Trophoblast cell (in vitro differentiated cells and primary cell): ENCODE measurements at regions not wholly inside any gene's neighbourhood (a gene's known extent, or its start where the extent isn't known, plus 50 kb on each side); places are given as distances from the start of the nearest gene placed in this dataset.

Source experiments
- DNase-seq, 2 donors: peaks; one replicate each; pipeline ENCODE4 v3.0.0-alpha.2; 2016
- H2AFZ ChIP-seq: 2 replicates; pipeline ENCODE4 v1.6.1; 2013; ENCODE audit warnings: low read length, moderate library complexity, mild to moderate bottlenecking; ENCODE audit not compliant: insufficient read depth, poor library complexity
- H2AK5ac ChIP-seq: 2 replicates; pipeline ENCODE4 v1.6.1; 2013; ENCODE audit warnings: mild to moderate bottlenecking, low read length
- H2BK120ac ChIP-seq: 2 replicates; pipeline ENCODE4 v1.6.1; 2013; ENCODE audit warnings: low read length, mild to moderate bottlenecking, moderate library complexity; ENCODE audit not compliant: insufficient read depth, poor library complexity
- H2BK12ac ChIP-seq: 2 replicates; pipeline ENCODE4 v1.6.1; 2013; ENCODE audit warnings: mild to moderate bottlenecking, low read length, moderate library complexity
- H2BK5ac ChIP-seq: 2 replicates; pipeline ENCODE4 v1.6.1; 2013; ENCODE audit warnings: low read length, low read depth, moderate library complexity, mild to moderate bottlenecking; ENCODE audit not compliant: poor library complexity
- H3K14ac ChIP-seq: 2 replicates; pipeline ENCODE4 v1.6.1; 2013; ENCODE audit warnings: mild to moderate bottlenecking, low read length
- H3K18ac ChIP-seq: 2 replicates; pipeline ENCODE4 v1.6.1; 2013; ENCODE audit warnings: mild to moderate bottlenecking, low read length
- H3K23ac ChIP-seq: 2 replicates; pipeline ENCODE4 v1.6.1; 2013; ENCODE audit warnings: low read length
- H3K27ac ChIP-seq: 2 replicates; pipeline ENCODE4 v1.5.1; 2013; ENCODE audit warnings: low read depth, mild to moderate bottlenecking, inconsistent platforms, low read length, moderate library complexity
- H3K27me3 ChIP-seq: 2 replicates; pipeline ENCODE4 v1.6.1; 2013; ENCODE audit warnings: inconsistent platforms, mild to moderate bottlenecking, low read length, moderate library complexity; ENCODE audit not compliant: insufficient read depth
- H3K36me3 ChIP-seq, 2 experiments: 1 replicate in 1 of 2; 2 replicates in 1 of 2; pipeline ENCODE4 v1.6.1; 2013; ENCODE audit warnings: low read length in 2 of 2, mild to moderate bottlenecking in 2 of 2, moderate library complexity in 1 of 2; ENCODE audit not compliant: insufficient read depth in 2 of 2, control insufficient read depth in 1 of 2
- H3K4ac ChIP-seq: 2 replicates; pipeline ENCODE4 v1.6.1; 2013; ENCODE audit warnings: low read depth, mild to moderate bottlenecking, low read length, moderate library complexity
- H3K4me1 ChIP-seq, 2 experiments: 1 replicate in 1 of 2; 2 replicates in 1 of 2; pipeline ENCODE4 v1.6.1; 2013; ENCODE audit warnings: low read length in 2 of 2, mild to moderate bottlenecking in 2 of 2, moderate library complexity in 1 of 2; ENCODE audit not compliant: insufficient read depth in 2 of 2, control insufficient read depth in 1 of 2
- H3K4me2 ChIP-seq: 2 replicates; pipeline ENCODE4 v1.6.1; 2013; ENCODE audit warnings: inconsistent platforms, mild to moderate bottlenecking, low read length, moderate library complexity
- H3K4me3 ChIP-seq: 2 replicates; pipeline ENCODE4 v1.5.1; 2013; ENCODE audit warnings: mild to moderate bottlenecking, low read depth, low read length, inconsistent platforms
- H3K79me1 ChIP-seq: one replicate; pipeline ENCODE4 v1.6.1; 2013; ENCODE audit warnings: low read length
- H3K79me2 ChIP-seq: 2 replicates; pipeline ENCODE4 v1.6.1; 2013; ENCODE audit warnings: low read length, mild to moderate bottlenecking; ENCODE audit not compliant: control insufficient read depth, insufficient read depth, poor library complexity
- H3K9ac ChIP-seq: 2 replicates; pipeline ENCODE4 v1.6.1; 2013; ENCODE audit warnings: mild to moderate bottlenecking, low read length
- H3K9me3 ChIP-seq: 2 replicates; pipeline ENCODE4 v1.6.1; 2013; ENCODE audit warnings: low read depth, mild to moderate bottlenecking, control low read depth, inconsistent platforms, low read length; ENCODE audit not compliant: insufficient read depth
- H4K12ac ChIP-seq: 2 replicates; pipeline ENCODE4 v1.6.1; 2013; ENCODE audit warnings: low read depth, mild to moderate bottlenecking, low read length, moderate library complexity
- H4K8ac ChIP-seq: 2 replicates; pipeline ENCODE4 v1.6.1; 2013; ENCODE audit warnings: low read depth, mild to moderate bottlenecking, low read length, moderate library complexity
- H4K91ac ChIP-seq: one replicate; pipeline ENCODE4 v1.6.1; 2013; ENCODE audit warnings: low read depth, mild to moderate bottlenecking, low read length, moderate library complexity
- WGBS: extraction: QIAGEN DNeasy Blood & Tissue Kit; methylation state at CpG from one replicate; pipeline ENCODE4 v1.1.7; 2013; ENCODE audit warnings: missing lambda C conversion rate; ENCODE audit not compliant: insufficient read length, insufficient coverage; ENCODE audit errors: extremely low coverage; 5-methylcytosine and 5-hydroxymethylcytosine counted together

GRCh38 chr5:94024101-94024500 is 282.7 kb upstream of the POU5F2 start:
- Histone ChIP-seq H3K14ac (no peak overlapping the region), H2AFZ (no peak overlapping the region), H2AK5ac (no peak overlapping the region), H3K4ac (no peak overlapping the region), H3K36me3 (no peaks in the 10 kb centered on the region), H3K79me1 (peaks cover 5% of the 10 kb centered on the region), H3K9ac (no peak overlapping the region), H2BK120ac (no peak overlapping the region), H3K79me2 (no peaks in the 10 kb centered on the region), H3K27me3 (no peaks in the 10 kb centered on the region), H3K4me1 (peaks cover 3 to 7% of the 10 kb centered on the region in 2 experiments), H4K8ac (no peak overlapping the region), H2BK5ac (no peak overlapping the region), H2BK12ac (no peak overlapping the region), H3K23ac (no peak overlapping the region), H3K4me3 (no peak overlapping the region), H3K4me2 (no peak overlapping the region), H3K18ac (no peak overlapping the region), H3K27ac (no peak overlapping the region), H4K91ac (no peak overlapping the region), H4K12ac (no peak overlapping the region), H3K9me3 (no peaks in the 10 kb centered on the region)
- WGBS = no CpG with 5 or more reads among the region's 1 CpG
- DNase-seq = no peak

GRCh38 chr5:94021246-94021645 is 279.8 kb upstream of the POU5F2 start:
- Histone ChIP-seq H3K4me2 (no peak overlapping the region), H3K9me3 (no peaks in the 10 kb centered on the region), H4K12ac (no peak overlapping the region), H3K4ac (no peak overlapping the region), H3K36me3 (no peaks in the 10 kb centered on the region), H3K14ac (no peak overlapping the region), H3K9ac (no peak overlapping the region), H3K18ac (no peak overlapping the region), H2AFZ (no peak overlapping the region), H2BK12ac (no peak overlapping the region), H3K79me2 (no peaks in the 10 kb centered on the region), H2BK120ac (no peak overlapping the region), H3K79me1 (no peaks in the 10 kb centered on the region), H3K4me3 (no peak overlapping the region), H2AK5ac (no peak overlapping the region), H2BK5ac (no peak overlapping the region), H3K23ac (no peak overlapping the region), H3K27ac (no peak overlapping the region), H3K4me1 (no peaks in the 10 kb centered on the region), H4K91ac (no peak overlapping the region), H3K27me3 (no peaks in the 10 kb centered on the region), H4K8ac (no peak overlapping the region)
- no peak for DNase-seq
- WGBS = no CpG with 5 or more reads among the region's 2 CpGs

- Histone ChIP-seq H3K79me2 (no peaks in the 10 kb centered on the region), H3K9me3 (no peaks in the 10 kb centered on the region), H4K12ac (no peak overlapping the region), H3K4me2 (no peak overlapping the region), H3K14ac (no peak overlapping the region), H3K18ac (no peak overlapping the region), H3K27ac (no peak overlapping the region), H2BK120ac (no peak overlapping the region), H3K27me3 (no peaks in the 10 kb centered on the region), H2AK5ac (no peak overlapping the region), H3K23ac (no peak overlapping the region), H2BK5ac (no peak overlapping the region), H2AFZ (no peak overlapping the region), H3K36me3 (no peaks in the 10 kb centered on the region), H4K91ac (no peak overlapping the region), H3K9ac (no peak overlapping the region), H2BK12ac (no peak overlapping the region), H3K79me1 (no peaks in the 10 kb centered on the region), H3K4me1 (no peaks in the 10 kb centered on the region), H4K8ac (no peak overlapping the region), H3K4ac (no peak overlapping the region), H3K4me3 (no peak overlapping the region)
- no peak for DNase-seq
- no CpG with 5 or more reads among the region's 2 CpGs for WGBS
Measured at GRCh38 chr5:94017579-94017978, 276.2 kb upstream of the POU5F2 start.

- no peak overlapping the region for H2BK120ac ChIP-seq
- no CpG with 5 or more reads among the region's 1 CpG for WGBS
Measured at GRCh38 chr5:94010814-94011213, 269.4 kb upstream of the POU5F2 start.

More at GRCh38 chr5:94010814-94011213, 269.4 kb upstream of the POU5F2 start:
- Histone ChIP-seq H4K8ac (no peak overlapping the region), H4K91ac (no peak overlapping the region), H3K79me1 (peaks cover 1% of the 10 kb centered on the region), H2BK12ac (no peak overlapping the region), H3K27ac (no peak overlapping the region), H2AFZ (no peak overlapping the region), H2AK5ac (no peak overlapping the region), H3K36me3 (no peaks in the 10 kb centered on the region), H3K9me3 (no peaks in the 10 kb centered on the region), H3K4me3 (no peak overlapping the region), H3K23ac (no peak overlapping the region), H3K14ac (no peak overlapping the region), H3K27me3 (no peaks in the 10 kb centered on the region), H3K4ac (no peak overlapping the region), H3K9ac (no peak overlapping the region), H3K4me2 (no peak overlapping the region), H3K18ac (no peak overlapping the region), H3K79me2 (no peaks in the 10 kb centered on the region), H4K12ac (no peak overlapping the region), H2BK5ac (no peak overlapping the region), H3K4me1 (no peaks in the 10 kb centered on the region)
- DNase-seq = no peak
